NCI-H146 treated with DMSO at 0.1 percent for 48 hours (cell line): ENCODE measurements at regions not wholly inside any gene's neighbourhood (a gene's known extent, or its start where the extent isn't known, plus 50 kb on each side); places are given as distances from the start of the nearest gene placed in this dataset.
"Not testable (repeated sequence)": the region's sequence is repeated elsewhere in the genome, so short reads cannot be mapped to it uniquely, and the experiment has no call there.

Experiments used
- DNase-seq: peaks from one replicate; lab custom pipeline; 2025; ENCODE audit not compliant: unreplicated experiment; lab: John Stamatoyannopoulos, UW

DNA sequence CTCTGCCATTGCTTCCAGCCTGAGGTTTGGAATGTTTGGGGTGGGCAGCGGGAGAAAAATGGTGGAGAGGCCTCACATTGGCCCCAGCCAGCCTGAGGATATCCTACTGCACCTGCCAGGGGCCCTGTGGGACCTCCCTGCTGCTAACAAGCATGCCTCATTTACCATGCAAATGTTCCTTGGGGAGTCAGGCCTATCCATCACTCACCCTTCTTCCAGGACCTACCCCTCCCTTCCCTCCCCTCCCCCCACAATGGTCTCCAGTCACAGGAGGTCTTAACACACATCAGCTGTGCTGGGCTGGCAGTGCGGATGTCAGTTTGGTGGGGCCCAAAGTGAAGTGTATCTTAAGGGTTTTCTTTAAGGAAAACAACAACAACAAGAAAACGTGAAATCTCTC, 139.2 kb downstream of the SHOX start:
- no peak for DNase-seq

DNA sequence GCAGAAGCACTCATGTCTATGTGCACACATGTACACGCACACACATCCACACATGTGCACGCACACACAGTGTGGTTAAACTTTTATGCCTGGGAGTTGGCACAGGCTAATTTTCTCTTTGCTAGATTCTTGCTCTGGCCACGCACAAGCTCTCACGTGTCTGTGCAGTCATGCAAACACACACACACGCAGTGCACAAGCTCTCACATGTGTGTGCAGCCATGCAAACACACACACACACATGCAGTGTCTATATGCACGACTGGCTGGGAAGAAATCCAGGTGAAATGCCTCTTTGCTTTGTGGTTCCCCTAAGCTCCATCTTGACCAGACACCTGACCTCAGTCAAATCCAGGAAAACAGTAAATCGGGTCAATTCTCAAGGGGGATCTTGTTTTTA, 138.0 kb downstream of the SHOX start:
- DNase-seq = no peak

DNA sequence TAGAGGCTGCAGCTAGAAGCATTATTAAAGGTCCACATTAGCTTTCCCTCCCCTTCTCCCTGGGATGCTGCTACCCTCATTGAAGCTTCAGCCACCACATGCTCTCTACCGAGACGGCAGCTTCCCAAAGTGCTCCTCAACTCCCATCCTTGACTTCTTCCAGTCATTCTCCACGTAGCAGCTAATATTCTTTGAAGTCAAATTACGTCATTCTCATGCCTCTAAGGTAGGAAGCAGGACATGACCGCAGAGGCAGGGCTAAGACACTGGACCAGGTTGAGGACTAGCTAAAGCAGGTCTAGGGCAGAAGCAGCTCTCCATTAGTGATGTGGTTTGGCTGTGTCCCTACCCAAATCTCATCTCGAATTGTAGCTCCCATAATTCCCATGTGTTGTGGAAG, 128.3 kb downstream of the SHOX start:
- DNase-seq = no peak

DNA sequence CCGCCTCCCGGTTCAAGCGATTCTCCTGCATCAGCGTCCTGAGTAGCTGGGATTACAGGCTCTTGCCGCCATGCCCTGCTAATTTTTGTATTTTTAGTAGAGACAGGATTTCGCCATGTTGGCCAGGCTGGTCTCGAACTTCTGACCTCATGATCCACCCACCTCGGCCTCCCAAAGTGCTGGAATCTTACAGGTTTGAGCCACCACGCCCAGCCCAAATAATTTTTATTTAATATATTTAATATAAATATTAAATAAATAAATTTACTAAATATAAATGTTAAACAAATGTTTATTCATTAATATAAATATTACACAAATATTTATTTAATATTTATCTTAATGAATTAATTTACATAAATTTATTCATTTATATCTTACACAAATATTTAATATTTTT, 120.2 kb downstream of the SHOX start:
- DNase-seq = no peak

DNA sequence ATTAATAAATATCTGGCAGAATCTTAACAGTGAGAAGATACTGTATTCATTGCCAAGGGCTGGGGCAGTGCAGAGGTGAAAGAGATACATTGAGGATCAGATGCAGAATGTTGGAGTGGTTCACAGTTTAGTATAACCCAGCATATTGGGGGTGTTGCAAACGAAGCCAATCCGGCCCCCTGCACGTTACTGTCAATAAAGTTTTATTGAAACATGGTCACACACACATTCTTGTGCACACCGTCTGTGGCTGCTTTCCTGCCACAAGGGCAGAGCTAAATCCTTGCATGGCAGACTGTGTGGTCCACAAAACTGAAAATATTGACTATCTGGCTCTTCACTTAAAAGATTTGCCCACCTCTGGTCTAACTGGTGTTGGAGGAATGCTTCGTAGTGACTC, 119.7 kb downstream of the SHOX start:
- DNase-seq = no peak

DNA sequence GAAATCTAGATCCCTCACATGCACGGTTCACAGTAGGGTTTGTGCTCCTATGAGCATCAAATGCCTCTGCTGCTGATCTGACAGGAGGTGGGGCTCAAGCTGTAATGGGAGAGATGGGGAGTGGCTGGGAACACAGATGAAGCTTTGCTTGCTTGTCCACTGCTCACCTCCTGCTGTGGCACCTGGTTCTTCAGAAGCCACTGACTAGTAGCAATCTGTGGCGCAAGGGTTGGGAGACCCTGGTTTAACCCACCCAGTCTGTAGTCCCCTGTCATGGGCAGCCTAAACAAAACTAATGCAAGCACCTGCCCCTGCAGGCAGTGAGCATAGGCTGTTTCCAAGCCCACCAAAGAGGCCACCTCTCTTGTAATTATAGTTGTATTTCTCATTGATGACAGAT, 116.6 kb downstream of the SHOX start:
- no peak for DNase-seq

DNA sequence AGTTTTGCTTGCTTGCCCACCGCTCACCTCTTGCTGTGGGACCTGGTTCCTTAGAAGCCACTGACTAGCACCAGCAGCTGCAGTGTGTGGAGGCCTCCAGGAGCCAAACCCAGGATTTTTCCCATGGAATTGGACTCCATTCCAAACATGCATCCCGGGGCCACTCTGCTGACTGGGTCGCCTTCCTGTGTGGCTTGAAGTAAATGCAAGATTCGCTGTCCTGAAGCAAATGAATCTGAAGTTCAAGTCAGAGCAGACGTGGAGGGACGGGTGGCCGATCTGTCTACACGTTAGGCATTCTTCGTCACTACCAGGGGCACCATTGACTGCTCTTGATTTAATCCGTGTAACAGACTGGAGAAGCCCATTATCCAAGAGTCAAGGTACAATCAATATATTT, 109.0 kb downstream of the SHOX start:
- DNase-seq = no peak

DNA sequence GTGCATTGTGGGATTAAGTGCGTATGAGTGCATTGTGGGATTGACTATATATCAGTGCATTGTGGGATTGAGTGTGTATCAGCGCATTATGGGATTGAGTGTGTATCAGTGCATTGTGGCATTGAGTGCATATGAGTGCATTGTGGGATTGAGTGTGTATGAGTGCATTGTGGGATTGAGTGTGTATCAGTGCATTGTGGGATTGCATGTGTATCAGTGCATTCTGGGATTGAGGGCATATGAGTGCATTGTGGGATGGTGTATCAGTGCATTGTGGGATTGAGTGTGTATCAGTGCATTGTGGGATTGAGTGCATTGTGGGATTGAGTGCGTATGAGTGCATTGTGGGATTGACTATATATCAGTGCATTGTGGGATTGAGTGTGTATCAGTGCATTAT, 106.4 kb downstream of the SHOX start:
- not testable (repeated sequence) for DNase-seq

DNA sequence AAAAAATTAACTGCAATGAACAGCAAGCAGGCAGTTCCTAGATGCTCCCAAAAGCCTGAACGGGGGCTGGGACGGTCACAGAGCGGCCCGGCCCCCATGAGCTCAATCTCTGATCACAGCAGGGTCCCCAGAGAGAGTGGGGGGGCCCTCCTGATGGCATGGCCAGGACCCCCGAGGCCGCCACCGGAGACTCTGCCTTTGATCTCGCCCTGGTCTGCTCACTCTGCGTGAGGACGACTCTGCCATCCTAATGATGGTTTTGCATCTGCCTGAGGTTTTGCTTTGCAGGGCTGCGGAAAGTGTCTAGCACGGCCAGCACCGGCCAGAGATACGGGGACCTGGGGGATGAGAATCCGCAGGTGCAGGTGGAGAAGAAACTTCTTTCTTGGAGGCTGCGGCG, 103.8 kb downstream of the SHOX start:
- DNase-seq = no peak

DNA sequence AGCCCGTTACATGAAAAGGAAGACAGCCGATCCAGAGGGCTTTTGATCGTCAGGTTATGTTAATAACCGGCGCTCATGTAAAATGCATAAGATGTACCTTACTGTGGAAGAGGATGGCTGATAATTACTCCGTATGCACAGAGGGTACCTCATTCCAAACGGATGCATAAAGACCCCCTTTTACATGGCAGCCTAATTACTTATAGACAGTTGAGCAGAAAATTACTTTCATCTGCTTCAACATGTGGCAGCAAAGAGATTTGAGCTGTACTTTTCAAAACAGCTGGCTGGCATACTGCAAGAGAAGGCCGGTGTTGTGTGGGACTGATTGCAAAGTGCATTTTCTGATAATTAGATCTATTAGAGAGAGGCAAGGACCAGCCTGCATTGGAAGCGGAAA, 103.4 kb downstream of the SHOX start:
- DNase-seq = no peak

DNA sequence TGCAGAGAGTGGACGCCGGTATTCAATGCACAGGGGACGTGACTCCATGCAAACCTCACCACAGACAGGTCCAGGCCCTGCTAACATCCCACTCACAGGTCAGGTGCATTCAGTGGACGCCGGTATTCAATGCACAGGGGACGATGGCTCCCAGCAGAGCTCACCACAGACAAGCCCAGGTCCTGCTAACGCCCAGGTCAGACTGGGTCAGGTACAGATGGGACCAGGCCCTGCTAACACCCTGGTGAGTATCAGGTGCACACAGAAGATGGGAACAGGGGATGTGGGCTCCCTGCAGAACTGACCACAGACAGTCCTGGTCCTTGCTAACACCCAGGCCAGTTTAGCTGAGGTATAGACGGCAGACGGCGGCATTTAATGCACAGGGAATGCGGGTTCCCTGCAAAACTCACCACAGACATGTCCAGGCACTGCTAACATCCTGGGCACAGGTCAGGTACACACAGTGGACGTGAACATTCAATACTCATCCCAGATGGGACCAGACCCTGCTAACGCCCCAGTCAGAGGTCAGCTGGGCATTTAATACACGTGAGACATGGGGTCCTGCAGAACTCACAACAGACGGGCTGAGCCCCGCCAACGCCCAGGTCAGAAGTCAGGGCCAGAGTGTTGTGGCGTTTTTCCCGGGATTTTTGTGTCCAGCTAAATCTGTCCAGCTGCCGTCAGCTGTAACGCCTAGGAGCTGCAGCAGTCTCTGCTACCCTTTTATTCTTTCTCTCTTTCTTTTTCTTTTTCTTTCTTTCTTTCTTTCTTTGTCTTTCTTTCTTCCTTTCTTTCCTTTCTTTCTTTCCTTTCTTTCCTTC, 99.2 kb downstream of the SHOX start:
- DNase-seq = no peak

DNA sequence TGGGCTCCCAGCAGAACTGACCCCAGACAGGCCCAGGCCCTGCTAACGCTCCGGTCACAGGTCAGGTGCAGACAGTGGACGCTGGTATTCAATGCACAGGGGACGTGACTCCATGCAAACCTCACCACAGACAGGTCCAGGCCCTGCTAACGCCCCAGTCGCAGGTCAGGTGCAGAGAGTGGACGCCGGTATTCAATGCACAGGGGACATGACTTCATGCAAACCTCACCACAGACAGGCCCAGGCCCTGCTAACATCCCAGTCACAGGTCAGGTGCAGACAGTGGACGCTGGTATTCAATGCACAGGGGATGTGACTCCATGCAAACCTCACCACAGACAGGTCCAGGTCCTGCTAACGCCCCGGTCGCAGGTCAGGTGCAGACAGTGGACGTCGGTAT, 98.5 kb downstream of the SHOX start:
- not testable (repeated sequence) for DNase-seq

DNA sequence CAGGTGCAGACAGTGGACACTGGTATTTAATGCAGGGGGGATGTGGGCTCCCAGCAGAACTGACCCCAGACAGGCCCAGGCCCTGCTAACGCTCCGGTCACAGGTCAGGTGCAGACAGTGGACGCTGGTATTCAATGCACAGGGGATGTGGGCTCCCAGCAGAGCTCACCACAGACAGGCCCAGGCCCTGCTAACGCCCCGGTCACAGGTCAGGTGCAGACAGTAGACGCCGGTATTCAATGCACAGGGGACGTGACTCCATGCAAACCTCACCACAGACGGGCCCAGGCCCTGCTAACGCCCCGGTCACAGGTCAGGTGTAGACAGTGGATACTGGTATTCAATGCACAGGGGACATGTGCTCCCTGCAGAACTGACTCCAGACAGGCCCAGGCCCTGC, 98.0 kb downstream of the SHOX start:
- DNase-seq = not testable (repeated sequence)

DNA sequence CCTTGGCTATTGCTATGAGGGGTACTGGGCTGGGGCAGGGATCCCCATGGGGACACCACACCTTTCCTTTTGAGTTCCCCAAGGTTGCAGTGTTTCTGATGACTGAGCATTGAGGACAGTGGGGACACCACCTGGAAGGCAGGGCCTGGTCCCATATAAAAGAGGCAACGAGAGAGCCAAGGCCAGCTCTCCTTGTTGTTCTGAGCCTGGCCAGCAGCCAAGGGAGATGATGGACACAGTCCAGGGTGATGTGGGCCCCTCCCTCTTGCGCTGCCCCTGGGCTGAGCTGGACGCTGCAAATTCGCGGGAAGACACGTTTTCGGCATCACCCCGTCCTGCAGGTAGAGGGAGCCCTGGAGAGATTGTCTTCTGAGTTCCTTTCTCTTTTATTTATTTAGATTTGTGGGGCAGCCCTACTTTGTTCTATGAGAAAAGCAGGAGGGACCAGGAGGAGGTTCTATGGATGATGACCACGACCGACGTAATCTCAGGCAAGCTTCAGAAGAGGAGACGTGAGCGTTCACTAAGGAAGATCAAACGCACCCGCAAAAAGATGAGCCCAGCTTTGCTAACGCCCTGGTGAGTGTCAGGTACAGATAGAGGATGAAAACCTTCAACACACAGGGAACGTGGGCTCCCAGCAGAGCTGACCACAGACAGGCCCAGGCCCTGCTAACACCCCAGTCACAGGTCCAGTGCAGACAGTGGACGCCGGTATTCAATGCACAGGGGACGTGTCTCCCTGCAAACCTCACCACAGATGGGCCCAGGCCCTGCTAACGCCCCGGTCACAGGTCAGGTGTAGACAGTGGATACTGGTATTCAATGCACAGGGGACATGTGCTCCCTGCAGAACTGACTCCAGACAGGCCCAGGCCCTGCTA, 97.4 kb downstream of the SHOX start:
- no peak for DNase-seq

DNA sequence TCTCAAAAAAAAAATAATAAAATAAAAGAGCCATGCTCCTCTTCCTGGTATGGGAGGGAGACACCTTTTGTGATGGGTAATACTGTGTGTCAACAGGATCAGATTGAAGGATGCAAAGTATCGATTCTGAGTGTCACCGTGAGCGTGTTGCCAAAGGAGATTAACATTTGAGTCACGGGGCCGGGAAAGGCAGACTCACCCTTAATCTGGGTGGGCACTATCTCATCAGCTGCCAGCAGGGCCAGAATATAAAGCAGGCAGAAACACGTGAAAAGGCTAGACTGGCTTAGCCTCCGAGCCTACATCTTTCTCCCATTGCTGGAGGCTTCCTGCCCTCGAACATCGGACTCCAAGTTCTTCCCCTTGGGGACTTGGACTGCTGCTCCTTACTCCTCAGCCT, 95.4 kb downstream of the SHOX start:
- DNase-seq = no peak

DNA sequence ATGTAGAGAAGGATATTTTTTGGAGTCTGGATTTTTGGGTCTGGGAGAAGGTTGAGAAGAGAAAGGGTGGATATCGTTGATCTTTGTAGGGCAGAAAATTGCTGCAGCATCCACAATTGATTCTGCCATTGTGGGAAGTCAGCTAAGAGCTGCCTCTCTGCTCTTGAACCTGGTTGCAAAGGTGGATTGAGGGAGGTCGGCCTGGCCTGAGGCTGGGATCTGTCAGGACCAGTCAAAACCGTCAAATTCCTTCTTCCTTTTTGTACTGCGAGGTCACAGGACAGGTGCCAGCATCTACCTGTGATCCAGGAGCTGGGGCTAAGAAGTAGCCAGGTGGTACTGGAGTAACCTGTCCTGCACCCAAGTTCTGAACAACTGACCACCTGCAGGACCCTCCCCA, 93.7 kb downstream of the SHOX start:
- DNase-seq = no peak

DNA sequence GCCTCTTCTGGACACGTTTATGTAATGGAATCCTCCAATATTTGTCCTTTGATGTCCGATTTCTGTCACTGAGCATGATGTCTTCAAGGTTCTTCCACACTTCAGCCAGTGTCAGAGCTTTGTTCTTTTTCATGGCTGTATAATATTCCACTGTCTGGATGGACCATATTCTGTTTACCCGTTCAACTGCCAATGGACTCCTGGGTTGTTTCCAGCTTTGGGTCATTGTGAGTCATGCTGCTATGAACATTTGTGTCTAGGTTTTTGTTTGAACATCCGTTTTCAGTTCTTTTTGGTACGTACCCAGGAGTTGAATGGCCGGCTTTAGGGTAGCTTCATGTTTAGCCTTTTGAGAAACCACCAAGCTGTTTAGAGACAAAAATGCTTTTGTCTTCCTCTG, 93.2 kb downstream of the SHOX start:
- no peak for DNase-seq

DNA sequence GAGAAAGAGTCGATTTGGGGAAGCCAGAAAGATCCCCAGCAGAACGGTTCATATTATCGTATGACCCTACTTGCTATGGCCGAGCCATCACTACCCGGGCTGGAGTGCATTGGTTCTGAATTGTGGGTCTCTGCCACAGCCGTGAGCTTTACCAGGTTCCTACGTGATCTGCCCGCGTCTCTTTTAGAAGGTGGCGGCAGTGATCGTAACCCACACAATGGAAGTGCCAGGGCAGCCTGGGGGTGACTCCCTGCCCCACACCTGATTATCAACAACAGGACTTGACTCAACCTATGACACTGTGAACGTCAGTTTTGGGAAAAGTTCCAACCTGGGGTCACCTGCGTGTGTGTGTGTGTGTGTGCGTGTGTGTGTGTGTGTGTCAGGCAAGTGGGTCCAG, 90.8 kb downstream of the SHOX start:
- no peak for DNase-seq

DNA sequence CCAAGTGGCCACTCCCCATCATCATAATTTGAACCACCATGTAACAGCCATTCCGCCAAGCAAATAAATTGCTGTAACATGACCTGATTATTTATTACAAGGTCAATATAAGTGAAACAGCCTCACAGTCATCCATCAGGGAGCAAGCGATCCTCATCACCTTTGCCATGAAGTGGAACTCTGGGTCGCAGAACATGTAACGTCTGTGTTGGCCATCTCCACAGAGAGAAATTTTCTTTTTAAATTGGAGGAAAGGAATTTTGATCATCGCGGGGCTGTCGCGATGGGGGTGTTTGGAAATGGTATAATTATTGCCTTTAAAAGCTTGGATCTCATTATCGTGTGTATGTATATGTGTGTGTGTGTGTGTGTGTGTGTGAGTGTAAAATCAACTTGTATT, 90.2 kb downstream of the SHOX start:
- DNase-seq = no peak

DNA sequence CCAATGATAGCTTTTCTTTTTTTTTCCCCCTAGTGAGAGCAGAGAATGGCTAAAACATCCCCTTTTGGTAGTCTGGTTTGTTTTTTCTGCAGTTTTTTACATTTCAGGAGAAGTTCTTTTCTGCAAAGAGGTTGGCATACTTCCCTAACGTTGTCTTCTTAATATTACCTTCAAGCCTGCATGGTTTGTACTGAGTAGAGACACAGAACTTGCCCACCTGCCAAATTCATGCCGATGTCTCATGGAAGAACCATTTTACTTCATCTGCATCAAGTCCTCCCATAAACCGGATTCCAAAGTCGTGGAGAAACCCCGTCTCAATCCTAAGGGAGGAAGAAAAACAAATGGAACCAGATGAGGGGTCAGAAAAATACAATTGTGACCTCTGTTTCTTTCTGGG, 89.7 kb downstream of the SHOX start:
- no peak for DNase-seq

DNA sequence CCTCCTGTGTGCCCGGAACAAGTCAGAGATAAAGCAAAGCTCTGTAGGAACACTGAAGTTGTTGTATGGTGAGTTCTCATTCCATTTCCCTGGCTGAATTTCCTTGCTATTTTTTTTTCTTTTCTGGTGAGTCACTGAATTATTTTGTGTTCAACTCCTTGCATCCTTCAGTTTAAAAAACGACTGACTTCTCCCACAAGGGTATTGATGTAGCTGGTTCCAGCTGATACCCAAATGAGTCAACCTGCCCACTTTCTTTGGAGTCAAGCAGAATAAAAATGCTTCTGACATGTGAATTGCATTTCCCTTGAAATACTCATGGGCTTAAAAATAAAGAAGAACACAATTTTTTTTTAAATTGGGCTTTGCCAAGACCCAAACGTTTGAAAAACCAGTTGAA, 85.5 kb downstream of the SHOX start:
- no peak for DNase-seq

DNA sequence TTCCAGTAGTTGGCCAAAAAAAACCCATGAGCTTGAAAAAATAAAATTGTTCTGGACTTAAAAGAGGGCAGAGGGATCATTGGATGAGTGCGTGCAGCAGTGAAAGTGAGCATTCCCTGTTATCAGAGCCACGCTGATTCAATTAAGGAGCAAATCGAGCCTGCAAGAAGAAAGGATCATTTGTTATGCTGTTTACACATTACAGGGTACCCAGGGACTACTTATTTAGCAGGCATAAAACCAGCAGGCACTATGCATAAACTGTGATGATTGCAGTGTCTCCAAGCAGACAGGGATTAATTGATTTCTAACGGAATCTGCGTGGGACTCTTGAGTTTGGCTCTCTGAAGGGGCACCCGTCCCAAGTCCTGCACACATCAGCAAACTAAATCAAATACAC, 83.5 kb downstream of the SHOX start:
- DNase-seq = no peak
